ENCODE measurements at regions not wholly inside any gene's neighbourhood (a gene's known extent, or its start where the extent isn't known, plus 50 kb on each side); places are given as distances from the start of the nearest gene placed in this dataset.
"Not testable (repeated sequence)": the region's sequence is repeated elsewhere in the genome, so short reads cannot be mapped to it uniquely, and the experiment has no call there.

GRCh38 chr5:105630803-105631202, 2039.9 kb downstream of the EFNA5 start:
- no peak overlapping the region for H3K4me3 ChIP-seq (ENCODE audit: low read depth, low read length)
- in situ Hi-C loops (cut with HindIII; ENCODE audit: low sequenced_read_pairs), result no loop called here
- TF ChIP-seq, protein P1, sequence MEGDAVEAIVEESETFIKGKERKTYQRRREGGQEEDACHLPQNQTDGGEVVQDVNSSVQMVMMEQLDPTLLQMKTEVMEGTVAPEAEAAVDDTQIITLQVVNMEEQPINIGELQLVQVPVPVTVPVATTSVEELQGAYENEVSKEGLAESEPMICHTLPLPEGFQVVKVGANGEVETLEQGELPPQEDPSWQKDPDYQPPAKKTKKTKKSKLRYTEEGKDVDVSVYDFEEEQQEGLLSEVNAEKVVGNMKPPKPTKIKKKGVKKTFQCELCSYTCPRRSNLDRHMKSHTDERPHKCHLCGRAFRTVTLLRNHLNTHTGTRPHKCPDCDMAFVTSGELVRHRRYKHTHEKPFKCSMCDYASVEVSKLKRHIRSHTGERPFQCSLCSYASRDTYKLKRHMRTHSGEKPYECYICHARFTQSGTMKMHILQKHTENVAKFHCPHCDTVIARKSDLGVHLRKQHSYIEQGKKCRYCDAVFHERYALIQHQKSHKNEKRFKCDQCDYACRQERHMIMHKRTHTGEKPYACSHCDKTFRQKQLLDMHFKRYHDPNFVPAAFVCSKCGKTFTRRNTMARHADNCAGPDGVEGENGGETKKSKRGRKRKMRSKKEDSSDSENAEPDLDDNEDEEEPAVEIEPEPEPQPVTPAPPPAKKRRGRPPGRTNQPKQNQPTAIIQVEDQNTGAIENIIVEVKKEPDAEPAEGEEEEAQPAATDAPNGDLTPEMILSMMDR (IDR thresholded peaks at IDR 0.05; ENCODE audit: low read depth, low read length), result no peak
- no peak for DNase-seq (ENCODE audit: low read depth, low spot score)

- in situ Hi-C loops (cut with HindIII; ENCODE audit: low sequenced_read_pairs), result no loop called here
- TF ChIP-seq, protein P1 (IDR thresholded peaks at IDR 0.05; ENCODE audit: low read depth, low read length), result no peak
- no peak for DNase-seq (ENCODE audit: low read depth, low spot score)
- no peak overlapping the region for H3K4me3 ChIP-seq (ENCODE audit: low read depth, low read length)
Observed at GRCh38 chr5:105619725-105620124, 2051.0 kb downstream of the EFNA5 start.

DNA sequence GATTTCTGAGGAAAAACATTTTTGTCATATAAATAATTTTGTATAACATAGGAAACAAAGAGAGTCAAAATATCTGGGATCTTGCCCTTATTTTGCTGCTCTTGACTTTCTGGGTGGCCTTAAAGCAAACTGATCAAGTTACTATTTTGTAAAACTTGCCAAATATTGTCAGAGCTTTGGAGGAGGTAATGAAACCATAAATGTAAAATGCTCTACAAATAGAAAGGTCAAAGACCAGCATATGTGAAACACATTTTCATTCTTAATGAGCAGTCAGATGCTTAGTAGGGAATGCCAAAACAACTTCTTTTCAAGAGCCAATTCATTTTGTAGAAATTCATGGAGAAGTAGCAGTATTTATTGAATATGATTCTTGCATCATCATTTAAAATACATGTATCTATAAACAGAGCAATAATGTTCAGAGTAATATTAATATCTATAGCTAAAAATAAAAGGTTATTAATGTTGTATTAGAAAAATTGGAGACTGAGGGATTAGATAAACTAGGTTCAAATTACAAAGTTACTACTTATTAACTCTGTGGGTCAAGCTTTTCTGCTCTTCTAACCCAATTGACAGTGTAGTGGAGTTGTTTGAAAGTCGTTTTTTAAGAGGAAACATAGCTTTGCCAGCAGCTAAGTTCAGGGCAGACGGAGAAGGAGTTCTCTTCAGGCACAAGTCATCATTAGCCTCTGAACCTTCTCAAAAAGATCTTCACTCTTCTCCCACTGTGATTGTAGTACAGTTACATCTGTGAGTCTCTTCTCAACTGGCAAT, 2053.1 kb downstream of the EFNA5 start:
- TF ChIP-seq, protein P1 (IDR thresholded peaks at IDR 0.05; ENCODE audit: low read depth, low read length), result no peak
- H3K4me3 ChIP-seq (ENCODE audit: low read depth, low read length), result no peak overlapping the region
- DNase-seq (ENCODE audit: low read depth, low spot score), result no peak
- in situ Hi-C loops (cut with HindIII; ENCODE audit: low sequenced_read_pairs), result no loop called here

GRCh38 chr5:105616599-105616998, 2054.0 kb upstream of the NUDT12 start:
- in situ Hi-C loops (cut with HindIII; ENCODE audit: low sequenced_read_pairs), result no loop called here
- TF ChIP-seq, protein P1 (IDR thresholded peaks at IDR 0.05; ENCODE audit: low read depth, low read length), result no peak
- DNase-seq (ENCODE audit: low read depth, low spot score), result no peak
- no peak overlapping the region for H3K4me3 ChIP-seq (ENCODE audit: low read depth, low read length)

GRCh38 chr5:105602406-105602805, 2039.8 kb upstream of the NUDT12 start:
- in situ Hi-C loops (cut with HindIII; ENCODE audit: low sequenced_read_pairs); DNase-seq (ENCODE audit: low read depth, low spot score); H3K4me3 ChIP-seq (ENCODE audit: low read depth, low read length): not testable (repeated sequence)

DNA sequence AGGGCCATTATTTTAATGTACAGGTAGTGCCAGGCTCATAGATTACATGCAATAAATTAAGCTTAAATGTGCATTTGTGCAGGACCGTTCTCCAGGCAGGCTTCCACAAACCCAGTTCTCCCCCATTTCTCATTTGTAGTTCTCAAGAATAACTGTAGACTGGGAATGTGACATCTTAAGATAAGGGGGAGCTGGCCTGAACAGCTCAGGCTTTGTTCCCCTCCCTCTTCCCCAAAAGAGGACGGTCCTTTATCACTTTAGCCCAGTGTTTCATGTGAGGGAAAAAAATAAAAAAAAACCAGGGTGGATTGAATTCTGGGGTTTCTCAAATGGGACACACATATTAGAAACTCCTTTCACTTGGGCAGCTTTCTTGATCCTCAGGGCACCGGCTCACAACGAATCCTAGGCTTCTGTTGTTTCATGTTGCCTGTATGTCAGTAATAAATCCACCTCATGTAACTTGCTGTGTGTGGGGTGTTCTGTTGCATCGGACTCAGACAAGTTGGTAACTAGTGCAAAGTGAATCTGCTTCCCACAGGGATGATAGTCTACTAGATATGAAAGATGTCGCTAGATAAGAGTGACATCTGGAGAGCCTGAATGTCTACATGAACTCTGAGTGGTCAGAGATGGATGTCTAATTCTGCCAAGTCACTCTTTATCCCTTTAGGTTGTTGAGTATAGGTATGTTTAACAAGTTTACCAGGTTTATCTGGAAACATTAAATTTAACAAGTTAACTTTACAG, 2030.6 kb upstream of the NUDT12 start:
- no peak overlapping the region for H3K4me3 ChIP-seq (ENCODE audit: low read depth, low read length)
- TF ChIP-seq, protein P1 (IDR thresholded peaks at IDR 0.05; ENCODE audit: low read depth, low read length), result no peak
- in situ Hi-C loops (cut with HindIII; ENCODE audit: low sequenced_read_pairs), result no loop called here
- DNase-seq (ENCODE audit: low read depth, low spot score), result no peak
